Activated CD8-positive, alpha-beta memory T cell treated with anti-CD3 and anti-CD28 coated beads for 36 hours (primary cell): ENCODE measurements at regions not wholly inside any gene's neighbourhood (a gene's known extent, or its start where the extent isn't known, plus 50 kb on each side); places are given as distances from the start of the nearest gene placed in this dataset.

Experiments used
- CTCF ChIA-PET: fragments of 350-600 bp; sonication (Branson Sonifier 250); formaldehyde crosslinking; loops from one replicate; lab custom pipeline; 2021; ENCODE audit warnings: antibody characterized with exemption; lab: Charles Lee
- POLR2A ChIA-PET: fragments of 350-600 bp; sonication (Branson Sonifier 250); formaldehyde crosslinking; loops from one replicate; lab custom pipeline; 2021; ENCODE audit warnings: antibody characterized with exemption; lab: Charles Lee

GRCh38 chrX:121903961-121904360, 856.6 kb downstream of the GLUD2 start:
- POLR2A ChIA-PET: no interaction called here
- CTCF ChIA-PET: no interaction called here

GRCh38 chrX:121921258-121921657, 873.8 kb downstream of the GLUD2 start:
- POLR2A ChIA-PET: no interaction called here
- CTCF ChIA-PET: no interaction called here

DNA sequence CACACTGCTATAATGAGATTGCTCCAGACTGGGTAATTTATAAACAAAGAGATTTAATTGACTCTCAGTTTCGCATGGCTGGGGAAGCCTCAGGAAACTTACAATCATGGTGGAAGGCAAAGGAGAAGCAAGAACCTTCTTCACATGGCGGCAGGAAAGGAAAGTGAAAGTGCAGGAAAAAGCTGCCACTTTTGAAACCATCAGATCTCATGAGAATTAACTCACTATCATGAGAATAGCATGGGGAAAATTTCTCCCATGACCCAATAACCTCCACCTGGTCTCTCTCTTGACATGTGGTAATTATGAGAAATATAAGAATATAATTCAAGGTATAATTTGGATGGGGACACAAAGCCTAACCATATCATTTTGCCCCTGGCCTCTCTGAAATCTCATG, 884.2 kb downstream of the GLUD2 start:
- CTCF ChIA-PET: no interaction called here
- POLR2A ChIA-PET: no interaction called here

DNA sequence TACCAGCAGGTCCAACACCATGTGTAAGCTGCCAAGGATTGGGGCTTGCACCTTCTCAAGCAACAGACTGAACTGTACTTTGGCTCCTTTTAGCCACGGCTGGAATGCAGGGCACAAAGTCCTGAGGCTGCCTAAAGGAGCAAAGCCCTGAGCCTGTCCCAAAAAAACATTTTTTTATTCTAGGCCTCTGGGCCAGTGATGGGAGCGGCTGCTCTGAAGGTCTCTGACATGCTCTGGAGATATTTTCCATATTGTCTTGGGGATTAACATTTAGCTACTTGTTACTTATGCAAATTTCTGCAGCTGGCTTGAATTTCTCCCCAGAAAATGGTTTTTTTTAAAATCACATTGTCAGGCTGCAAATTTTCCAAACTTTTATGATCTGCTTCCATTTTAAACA, 885.3 kb downstream of the GLUD2 start:
- ChIA-PET CTCF (no interaction called here), POLR2A (no interaction called here)

- CTCF ChIA-PET: no interaction called here
- POLR2A ChIA-PET: no interaction called here
Measured at GRCh38 chrX:121949041-121949760, 901.8 kb downstream of the GLUD2 start.

DNA sequence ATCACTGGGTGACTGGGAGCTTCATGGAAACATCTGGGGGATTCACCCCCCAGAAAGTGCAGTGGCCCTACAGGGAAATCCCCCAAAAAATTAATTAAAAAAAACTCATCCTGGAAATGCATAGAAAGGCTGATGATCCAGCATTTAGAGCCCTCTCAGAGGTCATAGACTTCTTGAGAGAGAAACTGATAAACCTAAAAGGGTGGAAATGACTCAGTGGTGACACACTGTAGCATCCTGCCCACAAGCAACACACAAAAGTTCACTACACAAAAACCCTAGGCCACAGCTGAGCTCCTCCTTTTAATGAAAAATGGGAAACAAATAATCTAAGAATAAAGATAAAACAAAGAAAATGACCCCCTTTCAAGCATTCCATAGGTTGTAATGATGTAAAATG, 911.5 kb downstream of the GLUD2 start:
- CTCF ChIA-PET: no interaction called here
- POLR2A ChIA-PET: no interaction called here

DNA sequence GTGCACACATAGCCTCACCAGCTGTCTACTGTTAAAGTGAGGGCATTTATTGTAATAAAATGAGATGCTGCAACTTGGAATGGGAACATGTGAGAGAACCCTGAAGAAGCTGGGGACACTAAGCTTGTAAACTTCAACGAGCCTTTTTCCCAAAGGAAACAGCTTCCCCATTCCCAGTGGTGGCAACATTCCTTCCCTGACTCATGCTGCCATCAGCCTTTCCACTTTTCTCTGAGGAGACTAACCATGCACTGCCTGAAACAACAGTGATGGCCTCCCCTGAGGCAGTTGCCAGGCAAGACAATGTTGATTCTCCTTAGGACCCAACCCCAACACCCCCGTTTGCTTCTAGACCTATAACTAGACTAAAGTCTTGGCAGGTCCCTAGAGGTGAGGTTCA, 928.3 kb downstream of the GLUD2 start:
- CTCF ChIA-PET: no interaction called here
- POLR2A ChIA-PET: no interaction called here

DNA sequence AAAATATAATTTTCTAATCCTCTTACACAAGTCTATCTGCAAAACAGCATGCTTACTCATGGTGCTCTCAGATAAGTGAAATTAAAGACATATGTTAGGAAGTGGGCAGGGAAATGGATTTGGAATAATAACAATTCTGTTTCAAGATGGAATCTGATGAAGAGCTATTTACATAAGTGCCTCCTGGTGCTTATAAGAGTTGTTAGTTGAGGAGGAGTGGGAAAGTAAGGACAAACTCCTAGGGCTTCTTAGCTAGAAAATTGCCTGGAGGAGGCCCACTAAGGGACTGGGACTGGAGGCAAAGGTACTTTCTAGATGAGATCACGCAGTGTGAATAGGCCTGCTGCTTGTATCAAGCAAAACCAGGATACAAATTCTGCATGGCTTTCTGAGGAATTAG, 939.8 kb downstream of the GLUD2 start:
- CTCF ChIA-PET: no interaction called here
- POLR2A ChIA-PET: no interaction called here

GRCh38 chrX:121987835-121988234, 940.4 kb downstream of the GLUD2 start:
- ChIA-PET POLR2A (no interaction called here), CTCF (no interaction called here)

- ChIA-PET CTCF (no interaction called here), POLR2A (no interaction called here)
Measured at GRCh38 chrX:122004127-122004526, 956.7 kb downstream of the GLUD2 start.

- POLR2A ChIA-PET: no interaction called here
- CTCF ChIA-PET: no interaction called here
Measured at GRCh38 chrX:122026665-122027064, 979.3 kb downstream of the GLUD2 start.

DNA sequence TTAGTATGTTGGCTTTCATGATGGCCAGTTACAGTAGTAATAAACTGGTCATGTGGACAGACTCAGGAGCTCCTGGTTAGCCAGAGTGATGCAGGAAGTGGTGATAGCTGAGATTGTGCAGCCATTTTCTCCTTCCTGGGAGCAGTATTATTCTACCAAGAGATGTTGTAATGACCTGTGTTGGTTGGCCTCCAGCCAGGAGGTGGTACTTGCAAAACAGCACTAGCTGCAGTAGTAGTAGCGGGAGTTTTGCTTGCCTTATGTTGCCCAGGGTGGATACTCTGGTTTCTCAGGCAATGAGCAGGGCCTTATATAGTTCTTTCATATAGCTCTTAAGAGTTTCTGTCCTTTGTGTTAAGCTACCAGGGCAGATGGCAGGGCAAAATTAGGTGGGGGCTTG, 998.8 kb downstream of the GLUD2 start:
- CTCF ChIA-PET: no interaction called here
- POLR2A ChIA-PET: no interaction called here

DNA sequence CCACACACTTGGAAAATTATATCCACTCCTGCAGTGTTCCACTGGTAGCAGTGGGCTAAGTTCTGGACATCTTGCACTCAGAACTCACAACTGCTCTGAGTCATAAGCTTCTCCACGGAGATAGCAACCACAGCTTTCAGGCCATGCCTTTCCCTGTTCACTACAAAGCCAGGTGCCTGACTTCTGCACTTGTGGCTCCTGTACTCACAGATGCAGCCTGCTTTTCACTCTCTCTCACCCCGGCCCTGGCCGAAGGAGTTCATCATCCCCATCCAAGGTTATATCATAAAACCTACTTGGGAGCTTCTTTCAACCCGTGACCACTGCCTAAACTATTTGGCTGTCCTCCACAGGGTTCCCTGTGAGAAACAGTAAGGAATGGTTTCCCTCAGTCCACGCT, 999.4 kb downstream of the GLUD2 start:
- POLR2A ChIA-PET: no interaction called here

DNA sequence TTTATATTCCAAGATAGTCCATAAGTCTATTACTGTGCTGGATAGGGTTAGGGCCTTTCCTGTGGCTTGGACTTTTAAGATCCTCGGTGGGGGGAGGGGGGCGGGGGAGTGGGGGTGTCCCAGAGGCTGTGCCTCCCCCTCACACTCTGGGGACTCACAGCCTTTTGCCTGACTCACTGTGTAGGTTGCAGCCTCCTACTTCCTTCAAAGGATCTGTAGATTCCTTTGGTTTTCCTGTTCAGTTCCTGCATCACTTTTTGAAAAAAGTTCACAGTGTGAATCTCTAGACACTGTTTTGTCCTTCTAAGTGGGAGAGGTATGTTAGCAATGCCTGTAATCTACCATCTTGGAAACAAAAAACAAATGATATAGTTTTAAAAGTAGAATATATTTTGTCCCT, 999.9 kb downstream of the GLUD2 start:
- CTCF ChIA-PET: no interaction called here
- POLR2A ChIA-PET: no interaction called here

More for the DNA sequence above, 999.4 kb downstream of the GLUD2 start:
- CTCF ChIA-PET: no interaction called here

- ChIA-PET CTCF (no interaction called here), POLR2A (no interaction called here)
Measured at GRCh38 chrX:122055460-122055859, 1008.0 kb downstream of the GLUD2 start.

DNA sequence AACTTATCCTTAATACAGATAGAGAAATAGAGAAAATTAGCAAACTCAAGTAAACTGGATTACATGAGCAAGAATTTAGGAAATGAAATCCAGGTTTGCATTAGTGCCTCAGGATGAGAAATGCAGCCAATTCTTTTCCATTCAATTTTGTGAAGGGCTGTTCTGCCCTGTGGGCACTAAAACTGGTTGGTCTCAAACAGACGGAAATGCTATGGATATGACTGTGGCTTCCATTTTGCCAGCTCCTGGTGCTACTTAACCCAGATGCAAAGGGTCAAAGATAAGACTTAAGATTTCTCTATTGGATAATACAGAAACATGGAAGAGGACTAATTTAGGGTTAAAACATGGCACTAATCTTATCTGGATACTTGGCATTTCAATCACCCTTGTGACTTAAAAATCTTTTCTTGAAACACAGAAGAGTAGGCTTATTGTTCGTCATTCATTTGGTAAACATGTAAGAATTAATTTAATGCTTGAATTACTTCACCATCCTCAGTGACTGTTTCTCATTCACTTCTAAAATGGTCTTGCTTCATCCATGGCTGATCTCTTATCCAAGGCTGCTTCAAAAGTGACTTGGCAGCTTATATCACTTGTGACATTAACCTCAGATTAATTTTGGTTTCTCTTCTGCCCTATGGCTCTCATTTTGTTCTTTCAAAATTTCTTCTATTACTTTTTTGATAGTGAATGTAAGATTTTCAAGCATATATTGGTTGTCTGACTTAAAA, 1008.7 kb downstream of the GLUD2 start:
- CTCF ChIA-PET: no interaction called here
- POLR2A ChIA-PET: no interaction called here

GRCh38 chrX:122076241-122076640, 1028.8 kb downstream of the GLUD2 start:
- ChIA-PET POLR2A (no interaction called here), CTCF (no interaction called here)

- ChIA-PET CTCF (no interaction called here), POLR2A (no interaction called here)
Measured at GRCh38 chrX:122078079-122078478, 1030.7 kb downstream of the GLUD2 start.

DNA sequence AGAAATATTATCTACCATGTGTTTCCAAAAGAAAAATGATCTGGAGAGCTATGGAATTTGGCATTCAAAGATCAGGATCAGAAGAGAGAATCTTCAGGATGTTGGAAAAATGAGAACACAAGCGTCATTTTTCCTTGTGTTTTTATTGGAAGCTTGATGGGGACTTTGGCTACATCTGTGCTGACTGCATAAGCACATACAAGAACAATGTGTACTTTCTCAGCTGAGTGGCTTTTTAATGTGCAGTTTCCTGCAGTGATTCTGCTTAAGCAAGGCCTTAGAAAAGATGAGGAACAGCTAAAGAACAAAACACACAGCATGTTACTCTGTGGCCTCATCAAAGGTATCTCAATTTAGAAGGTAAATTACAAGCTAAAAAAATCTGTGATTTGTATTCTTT, 1039.9 kb downstream of the GLUD2 start:
- POLR2A ChIA-PET: no interaction called here
- CTCF ChIA-PET: no interaction called here

GRCh38 chrX:122091571-122091970, 1044.2 kb downstream of the GLUD2 start:
- ChIA-PET POLR2A (no interaction called here), CTCF (no interaction called here)

- ChIA-PET POLR2A (no interaction called here), CTCF (no interaction called here)
Measured at GRCh38 chrX:122092360-122092759, 1045.0 kb downstream of the GLUD2 start.
